HG02870 (cell line): ENCODE measurements at regions not wholly inside any gene's neighbourhood (a gene's known extent, or its start where the extent isn't known, plus 50 kb on each side); places are given as distances from the start of the nearest gene placed in this dataset.

Source experiments
- ATAC-seq: cut with Tn5 transposase; IDR thresholded peaks from one replicate; pipeline ENCODE4 v1.9.1; 2021; ENCODE audit warnings: mild to moderate bottlenecking, moderate library complexity; ENCODE audit not compliant: unreplicated experiment

GRCh38 chr6:53744321-53744720, 50.5 kb upstream of the LRRC1 start:
- ATAC-seq = no peak

- no peak for ATAC-seq
Observed at GRCh38 chr6:53741034-53741823, 53.6 kb upstream of the LRRC1 start.

- no peak for ATAC-seq
Observed at GRCh38 chr6:53737746-53738145, 57.1 kb upstream of the LRRC1 start.

- no peak for ATAC-seq
Observed at GRCh38 chr6:53735896-53736295, 58.9 kb upstream of the LRRC1 start.

- peak; percentile 53 for ATAC-seq
Observed at GRCh38 chr6:53734473-53735299, 60.1 kb upstream of the LRRC1 start.

- ATAC-seq = no peak
Observed at GRCh38 chr6:53731866-53732636, 62.8 kb upstream of the LRRC1 start.

GRCh38 chr6:53730767-53731166, 64.0 kb upstream of the LRRC1 start:
- ATAC-seq = no peak

- peak; percentile 45 for ATAC-seq
Observed at GRCh38 chr6:53728570-53729194, 63.1 kb upstream of the KLHL31 start.

- no peak for ATAC-seq
Observed at GRCh38 chr6:53727748-53728147, 62.2 kb upstream of the KLHL31 start.

GRCh38 chr6:53725791-53726575, 60.4 kb upstream of the KLHL31 start:
- peak; percentile 91 for ATAC-seq

GRCh38 chr6:53724501-53724900, 58.9 kb upstream of the KLHL31 start:
- no peak for ATAC-seq

GRCh38 chr6:53723331-53723730, 57.8 kb upstream of the KLHL31 start:
- no peak for ATAC-seq

GRCh38 chr6:53721766-53722165, 56.2 kb upstream of the KLHL31 start:
- no peak for ATAC-seq

GRCh38 chr6:53718597-53719460, 53.3 kb upstream of the KLHL31 start:
- peak; percentile 99 for ATAC-seq

- no peak for ATAC-seq
Observed at GRCh38 chr6:53717566-53717965, 52.0 kb upstream of the KLHL31 start.

GRCh38 chr6:53715434-53715833, 49.9 kb upstream of the KLHL31 start:
- no peak for ATAC-seq
